Panc1 (cell line): ENCODE measurements at regions not wholly inside any gene's neighbourhood (a gene's known extent, or its start where the extent isn't known, plus 50 kb on each side); places are given as distances from the start of the nearest gene placed in this dataset.
A peak's percentile ranks its signal among the peaks of the same experiment; 100 is the strongest.

Experiments used
- ATAC-seq: fragments of 200-7000 bp; cut with Tn5 transposase; 2 replicates; pipeline ENCODE4 v1.9.1; 2020; ENCODE audit warnings: mild to moderate bottlenecking, moderate library complexity
- BruUV-seq: library from RNA; stranded (reverse); fragments of 400-500 nt; replicated peaks from 2 replicates; lab custom pipeline; 2021; lab: Mats Ljungman, UMichigan
- CTCF ChIA-PET: fragments of 300-600 bp; sonication (Branson Sonifier 250); formaldehyde crosslinking; loops from one replicate; lab custom pipeline; 2022; ENCODE audit warnings: antibody characterized with exemption; lab: Charles Lee
- POLR2A ChIA-PET: fragments of 300-600 bp; sonication (Branson Sonifier 250); formaldehyde crosslinking; loops from one replicate; lab custom pipeline; 2022; ENCODE audit warnings: antibody characterized with exemption; lab: Charles Lee
- DNase-seq: peaks from one replicate; pipeline ENCODE4 v3.0.0-alpha.2; 2010; ENCODE audit warnings: low read depth, low spot score
- H3K27ac ChIP-seq: 2 replicates; pipeline ENCODE4 v1.5.1; 2011; ENCODE audit warnings: mild to moderate bottlenecking, low read length, inconsistent platforms
- H3K27me3 ChIP-seq: fragments of 200-500 bp; sonication (Bioruptor generic); 2 replicates; pipeline ENCODE4 v1.6.0; 2014; ENCODE audit warnings: low read length, inconsistent platforms; ENCODE audit not compliant: control insufficient read depth, insufficient read depth
- H3K36me3 ChIP-seq: fragments of 200-500 bp; sonication (Bioruptor generic); 2 replicates; pipeline ENCODE4 v1.5.1; 2014; ENCODE audit warnings: inconsistent platforms, mild to moderate bottlenecking, low read length, moderate library complexity; ENCODE audit not compliant: control insufficient read depth, insufficient read depth
- H3K4me1 ChIP-seq: 2 replicates; pipeline ENCODE4 v1.5.1; 2011; ENCODE audit warnings: inconsistent platforms, mild to moderate bottlenecking, low read length, moderate library complexity; ENCODE audit not compliant: control insufficient read depth, insufficient read depth
- H3K4me3 ChIP-seq, 2 experiments: 2 replicates each; pipeline ENCODE4 v1.5.1; 2011 to 2012; ENCODE audit warnings: low read depth in 2 of 2, low read length in 2 of 2, mild to moderate bottlenecking in 2 of 2, inconsistent platforms in 1 of 2, moderate library complexity in 1 of 2
- H3K9me3 ChIP-seq: fragments of 200-500 bp; sonication (Bioruptor generic); 2 replicates; pipeline ENCODE4 v1.5.1; 2014; ENCODE audit warnings: low read depth, mild to moderate bottlenecking, inconsistent platforms, low read length, moderate library complexity; ENCODE audit not compliant: control insufficient read depth, insufficient read depth
- POLR2AphosphoS5 ChIP-seq: IDR thresholded peaks from 2 replicates; pipeline ENCODE4 v1.6.1; 2012; ENCODE audit warnings: mild to moderate bottlenecking, low read depth, low read length, moderate library complexity
- SIN3A ChIP-seq: IDR thresholded peaks from 2 replicates; pipeline ENCODE4 v1.6.1; 2012; ENCODE audit warnings: low read depth, mild to moderate bottlenecking, low read length, moderate library complexity, borderline replicate concordance; ENCODE audit not compliant: insufficient read depth
- TCF7L2 ChIP-seq: IDR thresholded peaks from 2 replicates; pipeline ENCODE4 v1.6.1; 2011; ENCODE audit warnings: mild to moderate bottlenecking, low read depth, low read length, inconsistent platforms
- in situ Hi-C: cut with HindIII; loops from 2 replicates; pipeline ENCODE4 v1.10.0; 2016; ENCODE audit warnings: low sequenced_read_pairs, low pct_unique_long_range_greater_than_20kb
- intact Hi-C: fragments of 100-400 bp; cut with micrococcal nuclease; formaldehyde crosslinking; loops from one replicate; pipeline ENCODE4 v1.10.0; 2022; ENCODE audit not compliant: unreplicated experiment
- TF ChIP-seq, protein P1 (sequence below), 2 experiments: IDR thresholded peaks; 2 replicates each; pipeline ENCODE4 v1.6.1; 2011 to 2012; ENCODE audit warnings: low read depth in 2 of 2, control low read depth in 1 of 2, low read length in 1 of 2, mild to moderate bottlenecking in 1 of 2, moderate library complexity in 1 of 2; ENCODE audit not compliant: insufficient read depth in 1 of 2
- TF ChIP-seq, protein P2 (sequence below): fragments of 450-650 bp; IDR thresholded peaks from 2 replicates; pipeline ENCODE4 v1.5.1; 2017; ENCODE audit warnings: mild to moderate bottlenecking

DNA sequence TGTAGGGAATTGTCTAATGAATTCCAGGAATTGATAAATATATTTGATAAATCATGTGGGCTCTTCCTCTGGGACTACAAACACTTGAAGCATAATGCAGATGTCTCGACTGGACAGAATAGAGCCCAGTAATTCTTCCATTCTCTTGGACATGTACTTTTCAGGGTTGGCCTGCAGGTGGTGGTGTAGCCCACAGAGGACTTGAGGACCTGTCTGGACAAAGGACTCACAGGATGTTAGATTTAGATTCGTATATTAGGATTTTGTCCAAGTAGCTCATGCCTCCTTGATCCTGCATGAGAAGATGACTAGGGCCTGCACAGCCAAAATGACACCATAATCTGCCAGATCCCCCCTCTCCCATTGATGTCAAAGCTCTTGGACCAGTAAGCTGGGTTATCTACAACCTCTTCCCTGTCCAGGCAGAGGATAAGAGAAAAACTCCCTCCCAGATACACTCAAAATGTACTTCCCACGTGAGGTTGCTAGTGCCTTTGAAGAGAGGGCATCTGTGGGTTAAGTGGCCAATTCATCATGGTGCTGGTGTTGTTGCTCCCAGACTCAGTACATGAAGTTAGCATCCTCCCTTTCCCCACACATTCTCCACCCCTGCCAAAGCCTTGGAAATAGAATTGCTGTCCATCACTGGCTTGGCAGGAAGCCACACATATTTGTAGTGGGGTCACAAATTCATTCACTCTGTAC lies 88.6 kb upstream of the ZNF280D start:
- BruUV-seq: no TSS peak

DNA sequence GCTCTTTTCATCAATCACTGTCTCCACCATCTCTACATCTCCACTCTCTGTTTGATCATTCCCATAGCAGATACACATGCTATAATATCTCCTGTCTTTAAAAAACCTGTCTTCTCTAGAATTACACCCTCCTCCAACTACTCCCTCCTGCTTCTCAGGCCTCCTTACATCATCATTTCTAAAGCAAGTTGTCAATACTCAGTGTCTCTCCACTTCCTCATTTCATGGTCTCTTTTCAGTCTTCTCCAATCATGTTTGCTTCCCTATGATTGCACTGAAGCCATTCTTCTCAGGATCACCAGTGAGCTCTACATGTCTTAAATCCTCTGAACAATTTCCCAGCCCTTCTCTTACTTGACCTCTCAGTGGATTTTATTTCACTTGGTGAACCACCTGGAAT lies 87.0 kb upstream of the ZNF280D start:
- Histone ChIP-seq H3K4me3 (no peak overlapping the region), H3K4me1 (no peaks in the 10 kb centered on the region; the same call in 1 of the 2 replicates), H3K27me3 (no peaks in the 10 kb centered on the region), H3K27ac (no peak overlapping the region), H3K36me3 (no peaks in the 10 kb centered on the region), H3K9me3 (no peaks in the 10 kb centered on the region)
- intact Hi-C loops: loop anchor here (5.0 kb wide), 1 partner anchor 487 kb away; no protein-coding TSS in a partner anchor
- ATAC-seq (no peak), DNase-seq (no peak)
- ChIA-PET POLR2A (no interaction called here), CTCF (no interaction called here)
- TF ChIP-seq, protein P1, sequence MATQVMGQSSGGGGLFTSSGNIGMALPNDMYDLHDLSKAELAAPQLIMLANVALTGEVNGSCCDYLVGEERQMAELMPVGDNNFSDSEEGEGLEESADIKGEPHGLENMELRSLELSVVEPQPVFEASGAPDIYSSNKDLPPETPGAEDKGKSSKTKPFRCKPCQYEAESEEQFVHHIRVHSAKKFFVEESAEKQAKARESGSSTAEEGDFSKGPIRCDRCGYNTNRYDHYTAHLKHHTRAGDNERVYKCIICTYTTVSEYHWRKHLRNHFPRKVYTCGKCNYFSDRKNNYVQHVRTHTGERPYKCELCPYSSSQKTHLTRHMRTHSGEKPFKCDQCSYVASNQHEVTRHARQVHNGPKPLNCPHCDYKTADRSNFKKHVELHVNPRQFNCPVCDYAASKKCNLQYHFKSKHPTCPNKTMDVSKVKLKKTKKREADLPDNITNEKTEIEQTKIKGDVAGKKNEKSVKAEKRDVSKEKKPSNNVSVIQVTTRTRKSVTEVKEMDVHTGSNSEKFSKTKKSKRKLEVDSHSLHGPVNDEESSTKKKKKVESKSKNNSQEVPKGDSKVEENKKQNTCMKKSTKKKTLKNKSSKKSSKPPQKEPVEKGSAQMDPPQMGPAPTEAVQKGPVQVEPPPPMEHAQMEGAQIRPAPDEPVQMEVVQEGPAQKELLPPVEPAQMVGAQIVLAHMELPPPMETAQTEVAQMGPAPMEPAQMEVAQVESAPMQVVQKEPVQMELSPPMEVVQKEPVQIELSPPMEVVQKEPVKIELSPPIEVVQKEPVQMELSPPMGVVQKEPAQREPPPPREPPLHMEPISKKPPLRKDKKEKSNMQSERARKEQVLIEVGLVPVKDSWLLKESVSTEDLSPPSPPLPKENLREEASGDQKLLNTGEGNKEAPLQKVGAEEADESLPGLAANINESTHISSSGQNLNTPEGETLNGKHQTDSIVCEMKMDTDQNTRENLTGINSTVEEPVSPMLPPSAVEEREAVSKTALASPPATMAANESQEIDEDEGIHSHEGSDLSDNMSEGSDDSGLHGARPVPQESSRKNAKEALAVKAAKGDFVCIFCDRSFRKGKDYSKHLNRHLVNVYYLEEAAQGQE (IDR thresholded peaks at IDR 0.05; ENCODE audit: insufficient read depth in 1 of 2, low read depth in 2 of 2, low read length in 1 of 2): no peak
- no peak for TF ChIP-seq SIN3A
- TF ChIP-seq, protein P2, sequence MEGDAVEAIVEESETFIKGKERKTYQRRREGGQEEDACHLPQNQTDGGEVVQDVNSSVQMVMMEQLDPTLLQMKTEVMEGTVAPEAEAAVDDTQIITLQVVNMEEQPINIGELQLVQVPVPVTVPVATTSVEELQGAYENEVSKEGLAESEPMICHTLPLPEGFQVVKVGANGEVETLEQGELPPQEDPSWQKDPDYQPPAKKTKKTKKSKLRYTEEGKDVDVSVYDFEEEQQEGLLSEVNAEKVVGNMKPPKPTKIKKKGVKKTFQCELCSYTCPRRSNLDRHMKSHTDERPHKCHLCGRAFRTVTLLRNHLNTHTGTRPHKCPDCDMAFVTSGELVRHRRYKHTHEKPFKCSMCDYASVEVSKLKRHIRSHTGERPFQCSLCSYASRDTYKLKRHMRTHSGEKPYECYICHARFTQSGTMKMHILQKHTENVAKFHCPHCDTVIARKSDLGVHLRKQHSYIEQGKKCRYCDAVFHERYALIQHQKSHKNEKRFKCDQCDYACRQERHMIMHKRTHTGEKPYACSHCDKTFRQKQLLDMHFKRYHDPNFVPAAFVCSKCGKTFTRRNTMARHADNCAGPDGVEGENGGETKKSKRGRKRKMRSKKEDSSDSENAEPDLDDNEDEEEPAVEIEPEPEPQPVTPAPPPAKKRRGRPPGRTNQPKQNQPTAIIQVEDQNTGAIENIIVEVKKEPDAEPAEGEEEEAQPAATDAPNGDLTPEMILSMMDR: no peak
- no peak for TF ChIP-seq POLR2AphosphoS5
- no peak for TF ChIP-seq TCF7L2
- in situ Hi-C loops: no loop called here
- no TSS peak for BruUV-seq

More for the DNA sequence above, 88.6 kb upstream of the ZNF280D start:
- Histone ChIP-seq H3K27ac (no peak overlapping the region), H3K4me3 (no peak overlapping the region), H3K36me3 (no peaks in the 10 kb centered on the region), H3K4me1 (no peaks in the 10 kb centered on the region; the same call in 1 of the 2 replicates), H3K27me3 (no peaks in the 10 kb centered on the region), H3K9me3 (no peaks in the 10 kb centered on the region)
- TF ChIP-seq, protein P1 (IDR thresholded peaks at IDR 0.05; ENCODE audit: insufficient read depth in 1 of 2, low read depth in 2 of 2, low read length in 1 of 2): no peak
- TF ChIP-seq, protein P2: peak; percentile 78
- TF ChIP-seq TCF7L2: no peak
- no peak for TF ChIP-seq POLR2AphosphoS5
- DNase-seq (peak; percentile 25), ATAC-seq (peak; percentile 92)
- CTCF ChIA-PET: no interaction called here
- POLR2A ChIA-PET: interaction anchor here (1.1 kb wide), 1 partner anchor 96 kb away, joined by 3 read pairs; the partner anchor contains the start of gene TCF12
- in situ Hi-C loops: no loop called here
- intact Hi-C loops: loop anchor here (5.0 kb wide), 1 partner anchor 485 kb away; no protein-coding TSS in a partner anchor
